Thyroid gland (tissue), 4 donors: ENCODE measurements at regions not wholly inside any gene's neighbourhood (a gene's known extent, or its start where the extent isn't known, plus 50 kb on each side); places are given as distances from the start of the nearest gene placed in this dataset.

Experiments
- DNase-seq, 2 donors: peaks; one replicate each; pipeline ENCODE4 v3.0.0-alpha.2; 2019
- H3K27ac ChIP-seq, 3 donors: fragments of 200-600 bp; sonication (generic); 1 replicate in 2 of 3; 2 replicates in 1 of 3; pipeline ENCODE4 v1.5.1; 2016 to 2019; ENCODE audit warnings: mild to moderate bottlenecking in 1 of 3, moderate library complexity in 1 of 3
- H3K27me3 ChIP-seq: fragments of 200-600 bp; sonication (generic); one replicate; pipeline ENCODE4 v1.5.1; 2019
- H3K36me3 ChIP-seq, 2 donors: fragments of 200-600 bp; sonication (generic); one replicate each; pipeline ENCODE4 v1.5.1; 2016 to 2019
- H3K4me1 ChIP-seq, 2 donors: fragments of 200-600 bp; sonication (generic); one replicate each; pipeline ENCODE4 v1.5.1; 2017 to 2019
- H3K4me3 ChIP-seq, 3 donors: fragments of 200-600 bp; sonication (generic); replicated peaks in 1 of 3; 1 replicate in 2 of 3; 2 replicates in 1 of 3; pipeline ENCODE4 v1.5.1; 2016; ENCODE audit warnings: mild to moderate bottlenecking in 1 of 3
- H3K9me3 ChIP-seq: fragments of 200-600 bp; sonication (generic); one replicate; pipeline ENCODE4 v1.5.1; 2017
- CTCF ChIP-seq, 6 experiments: fragments of 200-600 bp in 3 of 6; fragments of 450-650 bp in 3 of 6; sonication (generic) in 3 of 6; IDR thresholded peaks; one replicate each; pipeline ENCODE4 v1.5.1; 2016 to 2019; ENCODE audit warnings: antibody characterized with exemption in 6 of 6, mild to moderate bottlenecking in 2 of 6, inconsistent platforms in 1 of 6, moderate library complexity in 1 of 6
- POLR2A ChIP-seq, 2 donors: fragments of 450-650 bp; IDR thresholded peaks; one replicate each; pipeline ENCODE4 v1.6.1; 2017; ENCODE audit warnings: antibody characterized with exemption in 2 of 2, mild to moderate bottlenecking in 2 of 2, moderate library complexity in 1 of 2
- WGBS, 2 donors: methylation state at CpG; one replicate each; pipeline ENCODE4 v1.1.5; 2017; 5-methylcytosine and 5-hydroxymethylcytosine counted together
- intact Hi-C: fragments of 100-400 bp; cut with DNase I; formaldehyde crosslinking; loops from one replicate; pipeline ENCODE4 v1.15.1; 2023

- Histone ChIP-seq H3K4me1 (peaks cover 19 to 30% of the 10 kb centered on the region in 2 donors), H3K36me3 (no peaks in the 10 kb centered on the region), H3K4me3 (no peak overlapping the region), H3K27ac (peak overlapping the region; percentile 90 to 98 (median 98)), H3K9me3 (no peaks in the 10 kb centered on the region), H3K27me3 (no peaks in the 10 kb centered on the region)
- TF ChIP-seq POLR2A (IDR thresholded peaks at IDR 0.05) (no peak), CTCF (IDR thresholded peaks at IDR 0.05) (no peak)
- intact Hi-C loops: no loop called here
- 87 to 93% methylated on average over 9 of the region's 9 CpGs for WGBS, 2 donors
- no peak for DNase-seq
These were observed 202.9 kb upstream of the IER5L start for GRCh38 chr9:129380961-129381401.

GRCh38 chr9:129379886-129380285 lies 201.8 kb upstream of the IER5L start:
- intact Hi-C loops: no loop called here
- WGBS, 2 donors: 84 to 90% methylated on average over 8 of the region's 8 CpGs
- H3K9me3 ChIP-seq: no peaks in the 10 kb centered on the region
- H3K4me1 ChIP-seq: peaks cover 19 to 30% of the 10 kb centered on the region in 2 donors
- DNase-seq: no peak
- H3K36me3 ChIP-seq: no peaks in the 10 kb centered on the region
- no peak overlapping the region for H3K4me3 ChIP-seq
- TF ChIP-seq POLR2A (IDR thresholded peaks at IDR 0.05): no peak
- H3K27me3 ChIP-seq: no peaks in the 10 kb centered on the region
- no peak overlapping the region for H3K27ac ChIP-seq

GRCh38 chr9:129379181-129379836 lies 201.2 kb upstream of the IER5L start:
- TF ChIP-seq CTCF (IDR thresholded peaks at IDR 0.05): no peak
- TF ChIP-seq POLR2A (IDR thresholded peaks at IDR 0.05): no peak
- H3K27me3 ChIP-seq: no peaks in the 10 kb centered on the region
- no peaks in the 10 kb centered on the region for H3K9me3 ChIP-seq
- no peak for DNase-seq
- H3K27ac ChIP-seq: no peak overlapping the region
- no peaks in the 10 kb centered on the region for H3K36me3 ChIP-seq
- WGBS, 2 donors: 86 to 88% methylated on average over 15 to 16 of the region's 16 CpGs
- intact Hi-C loops: no loop called here
- H3K4me3 ChIP-seq: no peak overlapping the region
- H3K4me1 ChIP-seq: peaks cover 19 to 30% of the 10 kb centered on the region in 2 donors

GRCh38 chr9:129377931-129378661 lies 200.0 kb upstream of the IER5L start:
- TF ChIP-seq POLR2A (IDR thresholded peaks at IDR 0.05) (no peak), CTCF (IDR thresholded peaks at IDR 0.05) (no peak)
- 55 to 75% methylated on average over 22 to 28 of the region's 28 CpGs for WGBS, 2 donors
- Histone ChIP-seq H3K4me3 (no peak overlapping the region), H3K9me3 (no peaks in the 10 kb centered on the region), H3K4me1 (peaks cover 12 to 21% of the 10 kb centered on the region in 2 donors), H3K27ac (no peak overlapping the region), H3K27me3 (no peaks in the 10 kb centered on the region), H3K36me3 (no peaks in the 10 kb centered on the region)
- no peak for DNase-seq
- intact Hi-C loops: no loop called here

- DNase-seq: no peak
- intact Hi-C loops: no loop called here
- no peak overlapping the region for H3K27ac ChIP-seq
- no peak overlapping the region for H3K4me3 ChIP-seq
- H3K4me1 ChIP-seq: peaks cover 3 to 12% of the 10 kb centered on the region in 2 donors
- no peaks in the 10 kb centered on the region for H3K9me3 ChIP-seq
- no peaks in the 10 kb centered on the region for H3K27me3 ChIP-seq
- 77 to 83% methylated on average over 5 of the region's 5 CpGs for WGBS, 2 donors
- H3K36me3 ChIP-seq: no peaks in the 10 kb centered on the region
- TF ChIP-seq CTCF (IDR thresholded peaks at IDR 0.05): no peak
- no peak for TF ChIP-seq POLR2A (IDR thresholded peaks at IDR 0.05)
These were observed 199.1 kb upstream of the IER5L start for GRCh38 chr9:129377181-129377580.
